ENCODE measurements at regions not wholly inside any gene's neighbourhood (a gene's known extent, or its start where the extent isn't known, plus 50 kb on each side); places are given as distances from the start of the nearest gene placed in this dataset.

- TF ChIP-seq, protein P1, sequence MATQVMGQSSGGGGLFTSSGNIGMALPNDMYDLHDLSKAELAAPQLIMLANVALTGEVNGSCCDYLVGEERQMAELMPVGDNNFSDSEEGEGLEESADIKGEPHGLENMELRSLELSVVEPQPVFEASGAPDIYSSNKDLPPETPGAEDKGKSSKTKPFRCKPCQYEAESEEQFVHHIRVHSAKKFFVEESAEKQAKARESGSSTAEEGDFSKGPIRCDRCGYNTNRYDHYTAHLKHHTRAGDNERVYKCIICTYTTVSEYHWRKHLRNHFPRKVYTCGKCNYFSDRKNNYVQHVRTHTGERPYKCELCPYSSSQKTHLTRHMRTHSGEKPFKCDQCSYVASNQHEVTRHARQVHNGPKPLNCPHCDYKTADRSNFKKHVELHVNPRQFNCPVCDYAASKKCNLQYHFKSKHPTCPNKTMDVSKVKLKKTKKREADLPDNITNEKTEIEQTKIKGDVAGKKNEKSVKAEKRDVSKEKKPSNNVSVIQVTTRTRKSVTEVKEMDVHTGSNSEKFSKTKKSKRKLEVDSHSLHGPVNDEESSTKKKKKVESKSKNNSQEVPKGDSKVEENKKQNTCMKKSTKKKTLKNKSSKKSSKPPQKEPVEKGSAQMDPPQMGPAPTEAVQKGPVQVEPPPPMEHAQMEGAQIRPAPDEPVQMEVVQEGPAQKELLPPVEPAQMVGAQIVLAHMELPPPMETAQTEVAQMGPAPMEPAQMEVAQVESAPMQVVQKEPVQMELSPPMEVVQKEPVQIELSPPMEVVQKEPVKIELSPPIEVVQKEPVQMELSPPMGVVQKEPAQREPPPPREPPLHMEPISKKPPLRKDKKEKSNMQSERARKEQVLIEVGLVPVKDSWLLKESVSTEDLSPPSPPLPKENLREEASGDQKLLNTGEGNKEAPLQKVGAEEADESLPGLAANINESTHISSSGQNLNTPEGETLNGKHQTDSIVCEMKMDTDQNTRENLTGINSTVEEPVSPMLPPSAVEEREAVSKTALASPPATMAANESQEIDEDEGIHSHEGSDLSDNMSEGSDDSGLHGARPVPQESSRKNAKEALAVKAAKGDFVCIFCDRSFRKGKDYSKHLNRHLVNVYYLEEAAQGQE (IDR thresholded peaks at IDR 0.05; ENCODE audit: low read depth, low read length), result no peak
- no peak for TF ChIP-seq GATA2 (CRISPR knock-in tag; IDR thresholded peaks at IDR 0.05)
- TF ChIP-seq RCOR1 (IDR thresholded peaks at IDR 0.05; ENCODE audit: low read length), result no peak
- TF ChIP-seq, protein P2, sequence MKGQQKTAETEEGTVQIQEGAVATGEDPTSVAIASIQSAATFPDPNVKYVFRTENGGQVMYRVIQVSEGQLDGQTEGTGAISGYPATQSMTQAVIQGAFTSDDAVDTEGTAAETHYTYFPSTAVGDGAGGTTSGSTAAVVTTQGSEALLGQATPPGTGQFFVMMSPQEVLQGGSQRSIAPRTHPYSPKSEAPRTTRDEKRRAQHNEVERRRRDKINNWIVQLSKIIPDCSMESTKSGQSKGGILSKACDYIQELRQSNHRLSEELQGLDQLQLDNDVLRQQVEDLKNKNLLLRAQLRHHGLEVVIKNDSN (IDR thresholded peaks at IDR 0.05; ENCODE audit: borderline replicate concordance, low read depth), result no peak
- no peak for TF ChIP-seq PBX3 (IDR thresholded peaks at IDR 0.05)
- no peak for TF ChIP-seq FOXM1 (IDR thresholded peaks at IDR 0.05; ENCODE audit: low read depth)
- no peak for TF ChIP-seq JUND (IDR thresholded peaks at IDR 0.05)
- TF ChIP-seq RAD21 (IDR thresholded peaks at IDR 0.05; ENCODE audit: low read length), result no peak
- TF ChIP-seq FOXJ3 (CRISPR knock-in tag; IDR thresholded peaks at IDR 0.05), result no peak
- TF ChIP-seq FOSL2 (IDR thresholded peaks at IDR 0.05; ENCODE audit: borderline replicate concordance, low read depth), result no peak
- TF ChIP-seq RXRA (IDR thresholded peaks at IDR 0.05; ENCODE audit: borderline replicate concordance, low read depth), result no peak
- TF ChIP-seq, protein P3, sequence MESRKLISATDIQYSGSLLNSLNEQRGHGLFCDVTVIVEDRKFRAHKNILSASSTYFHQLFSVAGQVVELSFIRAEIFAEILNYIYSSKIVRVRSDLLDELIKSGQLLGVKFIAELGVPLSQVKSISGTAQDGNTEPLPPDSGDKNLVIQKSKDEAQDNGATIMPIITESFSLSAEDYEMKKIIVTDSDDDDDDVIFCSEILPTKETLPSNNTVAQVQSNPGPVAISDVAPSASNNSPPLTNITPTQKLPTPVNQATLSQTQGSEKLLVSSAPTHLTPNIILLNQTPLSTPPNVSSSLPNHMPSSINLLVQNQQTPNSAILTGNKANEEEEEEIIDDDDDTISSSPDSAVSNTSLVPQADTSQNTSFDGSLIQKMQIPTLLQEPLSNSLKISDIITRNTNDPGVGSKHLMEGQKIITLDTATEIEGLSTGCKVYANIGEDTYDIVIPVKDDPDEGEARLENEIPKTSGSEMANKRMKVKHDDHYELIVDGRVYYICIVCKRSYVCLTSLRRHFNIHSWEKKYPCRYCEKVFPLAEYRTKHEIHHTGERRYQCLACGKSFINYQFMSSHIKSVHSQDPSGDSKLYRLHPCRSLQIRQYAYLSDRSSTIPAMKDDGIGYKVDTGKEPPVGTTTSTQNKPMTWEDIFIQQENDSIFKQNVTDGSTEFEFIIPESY (IDR thresholded peaks at IDR 0.05; ENCODE audit: borderline replicate concordance, low read depth), result no peak
- no peak for TF ChIP-seq SIN3A (IDR thresholded peaks at IDR 0.05; ENCODE audit: borderline replicate concordance, low read depth, low read length)
- TF ChIP-seq, protein P4, sequence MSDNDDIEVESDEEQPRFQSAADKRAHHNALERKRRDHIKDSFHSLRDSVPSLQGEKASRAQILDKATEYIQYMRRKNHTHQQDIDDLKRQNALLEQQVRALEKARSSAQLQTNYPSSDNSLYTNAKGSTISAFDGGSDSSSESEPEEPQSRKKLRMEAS (IDR thresholded peaks at IDR 0.05; ENCODE audit: low read depth), result no peak
- no peak for TF ChIP-seq USF2 (IDR thresholded peaks at IDR 0.05; ENCODE audit: borderline replicate concordance, low read depth, low read length)
- TF ChIP-seq TCF12 (IDR thresholded peaks at IDR 0.05), result no peak
- TF ChIP-seq MXI1 (IDR thresholded peaks at IDR 0.05; ENCODE audit: low read depth, low read length), result no peak
- TF ChIP-seq EP300 (IDR thresholded peaks at IDR 0.05; ENCODE audit: borderline replicate concordance in 1 of 2, low read depth in 1 of 2, low read length in 1 of 2), result no peak
- TF ChIP-seq ELF1 (IDR thresholded peaks at IDR 0.05), result no peak
- TF ChIP-seq EZH2phosphoT487 (IDR thresholded peaks at IDR 0.05; ENCODE audit: borderline replicate concordance, low read depth), result no peak
- ChIA-PET POLR2A (interaction anchor here (1.5 kb wide), 1 partner anchor 14 kb away, joined by 4 read pairs; no protein-coding TSS in a partner anchor), CTCF (interaction anchor here (1.3 kb wide), 1 partner anchor 12 kb away, joined by 3 read pairs; no protein-coding TSS in a partner anchor)
- Histone ChIP-seq H3K4me3 (ENCODE audit: low read depth in 2 of 2, low read length in 1 of 2) (no peak overlapping the region), H3K9me3 (no peaks in the 10 kb centered on the region), H3K4me1 (ENCODE audit: control insufficient read depth in 1 of 2, insufficient read depth in 2 of 2, low read depth in 1 of 2, low read length in 1 of 2) (peaks cover 0 to 58% of the 10 kb centered on the region in 2 experiments; a peak in 1 of 4 replicates), H3F3A (replicated peaks; ENCODE audit: insufficient read depth) (no peaks in the 10 kb centered on the region), H4K20me1 (ENCODE audit: insufficient read depth) (no peaks in the 10 kb centered on the region), H3K4me2 (no peak overlapping the region), H3K9ac (no peak overlapping the region), H3K9me2 (no peaks in the 10 kb centered on the region), H3K27ac (ENCODE audit: low read depth in 2 of 2, low read length in 1 of 2) (no peak overlapping the region; a peak in 1 of 4 replicates), H3K36me3 (replicated peaks in 1 of 2; ENCODE audit: control insufficient read depth in 1 of 2, insufficient read depth in 2 of 2, low read length in 1 of 2) (no peaks in the 10 kb centered on the region), H3K27me3 (ENCODE audit: insufficient read depth) (no peaks in the 10 kb centered on the region), H3K79me2 (ENCODE audit: insufficient read depth) (no peaks in the 10 kb centered on the region), H2AFZ (ENCODE audit: low read depth) (no peak overlapping the region)
- WGBS (ENCODE audit: low lambda C conversion rate), result 35% methylated on average over 9 of the region's 13 CpGs
- DNase-seq, result no peak
Measured at GRCh38 chr2:128439791-128440665, 121.4 kb upstream of the HS6ST1 start.

Data from SK-N-SH (cell line).